Brain microvascular endothelial cell (primary cell): ENCODE measurements at regions not wholly inside any gene's neighbourhood (a gene's known extent, or its start where the extent isn't known, plus 50 kb on each side); places are given as distances from the start of the nearest gene placed in this dataset.
A peak's percentile ranks its signal among the peaks of the same experiment; 100 is the strongest.

Experiments used
- DNase-seq: peaks from one replicate; pipeline ENCODE4 v3.0.0-alpha.2; 2020
- H3K27ac ChIP-seq: fragments of 250-450 bp; sonication (Bioruptor Pico); 2 replicates; pipeline ENCODE4 v1.5.1; 2020; ENCODE audit warnings: mild to moderate bottlenecking, moderate library complexity
- H3K27me3 ChIP-seq: fragments of 250-450 bp; sonication (Bioruptor Pico); replicated peaks from 2 replicates; pipeline ENCODE4 v1.5.1; 2020; ENCODE audit warnings: mild to moderate bottlenecking
- H3K36me3 ChIP-seq: fragments of 250-450 bp; sonication (Bioruptor Pico); replicated peaks from 2 replicates; pipeline ENCODE4 v1.5.1; 2020; ENCODE audit warnings: mild to moderate bottlenecking
- H3K4me3 ChIP-seq: 2 replicates; pipeline ENCODE4 v1.5.1; 2011; ENCODE audit warnings: low read depth, mild to moderate bottlenecking, control low read depth, low read length, moderate library complexity
- CTCF ChIP-seq: IDR thresholded peaks from 2 replicates; pipeline ENCODE4 v1.5.1; 2011; ENCODE audit warnings: low read depth, mild to moderate bottlenecking, moderate library complexity, low read length, control low read depth, inconsistent platforms; ENCODE audit errors: missing control alignments
- in situ Hi-C: cut with HindIII; loops from 2 replicates; pipeline ENCODE4 v1.10.0; 2017; ENCODE audit warnings: low sequenced_read_pairs, low pct_ligation_motif_present

DNA sequence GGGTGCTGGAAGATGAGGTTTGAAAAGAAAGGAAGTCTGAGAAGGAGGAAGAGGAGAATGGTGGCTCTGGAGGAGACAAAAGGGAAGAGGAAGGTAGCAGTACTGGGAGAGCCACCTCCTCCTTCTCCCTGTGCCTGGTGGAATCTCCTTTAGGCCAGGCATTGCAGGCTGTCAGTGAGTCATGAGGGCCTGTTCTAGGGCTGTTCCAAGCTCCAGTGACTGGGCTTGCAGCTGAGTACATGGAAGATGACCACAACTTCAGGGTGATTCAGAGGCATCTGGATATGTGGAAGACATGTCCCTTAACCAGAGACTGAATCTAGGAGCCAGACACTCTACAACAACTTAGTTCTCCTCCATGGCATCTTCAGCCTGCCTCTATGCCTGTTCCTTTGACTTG lies 107.8 kb downstream of the EFNB1 start:
- Histone ChIP-seq H3K27ac (no peak overlapping the region), H3K27me3 (no peaks in the 10 kb centered on the region), H3K4me3 (no peak overlapping the region), H3K36me3 (no peaks in the 10 kb centered on the region)
- no peak for TF ChIP-seq CTCF
- in situ Hi-C loops = no loop called here
- peak; percentile 86 for DNase-seq

- TF ChIP-seq CTCF = no peak
- in situ Hi-C loops = no loop called here
- no peak for DNase-seq
- Histone ChIP-seq H3K27ac (no peak overlapping the region), H3K4me3 (no peak overlapping the region), H3K36me3 (no peaks in the 10 kb centered on the region), H3K27me3 (no peaks in the 10 kb centered on the region)
Observed at GRCh38 chrX:68936126-68936525, 107.3 kb downstream of the EFNB1 start.

DNA sequence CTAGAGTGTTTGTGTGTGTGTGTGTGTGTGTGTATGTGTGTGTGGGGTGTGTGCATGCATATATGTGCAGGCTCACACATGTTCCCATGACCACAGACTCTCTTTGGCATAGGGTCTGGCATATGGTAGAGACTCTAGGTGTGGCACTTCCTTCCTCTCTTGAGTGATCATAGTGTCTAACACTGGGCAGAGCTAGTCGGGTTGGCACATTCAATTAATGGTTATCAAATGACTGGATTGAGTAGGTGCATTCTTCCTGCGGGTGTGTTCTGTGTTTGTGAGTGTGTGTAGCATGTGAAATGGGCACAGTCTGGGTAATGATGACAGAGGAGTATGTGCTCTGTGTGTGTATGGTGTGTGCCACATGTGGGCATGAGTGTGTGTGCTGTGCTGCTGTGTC lies 106.5 kb downstream of the EFNB1 start:
- in situ Hi-C loops = no loop called here
- Histone ChIP-seq H3K4me3 (no peak overlapping the region), H3K27me3 (no peaks in the 10 kb centered on the region), H3K36me3 (no peaks in the 10 kb centered on the region), H3K27ac (no peak overlapping the region)
- no peak for TF ChIP-seq CTCF
- no peak for DNase-seq

DNA sequence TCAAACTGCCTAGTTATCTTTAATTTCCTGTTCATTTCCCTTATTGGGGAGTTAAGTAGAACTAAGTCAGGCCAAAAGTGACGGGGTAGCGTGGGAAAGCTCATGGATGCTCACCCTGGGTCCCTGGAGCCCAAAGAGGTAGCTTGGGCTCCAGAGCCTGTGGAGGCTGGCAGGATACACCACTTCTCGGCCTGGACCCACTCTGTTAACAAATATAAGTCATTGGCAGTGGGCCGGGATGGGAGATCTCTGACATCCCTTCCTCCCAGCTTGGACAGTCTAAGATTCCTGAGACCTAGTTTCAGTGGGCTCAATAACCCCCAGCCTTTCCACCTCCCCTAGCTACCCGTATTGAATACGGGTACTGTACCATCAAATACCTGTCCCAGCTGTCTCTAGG lies 106.1 kb downstream of the EFNB1 start:
- H3K27me3 ChIP-seq = no peaks in the 10 kb centered on the region
- in situ Hi-C loops = no loop called here
- H3K27ac ChIP-seq = no peak overlapping the region
- no peak overlapping the region for H3K4me3 ChIP-seq
- no peak for TF ChIP-seq CTCF
- no peaks in the 10 kb centered on the region for H3K36me3 ChIP-seq
- no peak for DNase-seq

DNA sequence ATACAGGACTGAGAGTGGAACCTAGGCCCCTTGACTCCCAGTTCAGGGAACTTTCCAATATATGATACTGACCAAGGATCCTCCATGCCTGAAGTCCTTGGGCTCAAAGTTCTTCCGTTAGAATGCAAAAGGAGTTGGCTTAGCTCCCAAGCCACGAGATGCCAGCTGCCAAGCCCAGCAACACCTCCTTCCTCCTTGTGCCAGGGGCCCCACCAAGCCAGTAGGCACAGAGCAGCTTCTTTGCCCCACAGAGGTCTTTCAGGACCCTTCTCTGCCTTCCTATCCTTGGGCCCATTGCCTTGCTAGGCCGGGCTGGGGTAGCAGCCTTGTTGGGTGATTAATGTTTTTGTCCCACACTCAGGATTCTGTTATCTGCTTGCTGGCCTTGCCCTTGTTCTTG lies 105.6 kb downstream of the EFNB1 start:
- in situ Hi-C loops = no loop called here
- no peak for DNase-seq
- Histone ChIP-seq H3K4me3 (no peak overlapping the region), H3K27ac (no peak overlapping the region), H3K27me3 (no peaks in the 10 kb centered on the region), H3K36me3 (no peaks in the 10 kb centered on the region)
- no peak for TF ChIP-seq CTCF

DNA sequence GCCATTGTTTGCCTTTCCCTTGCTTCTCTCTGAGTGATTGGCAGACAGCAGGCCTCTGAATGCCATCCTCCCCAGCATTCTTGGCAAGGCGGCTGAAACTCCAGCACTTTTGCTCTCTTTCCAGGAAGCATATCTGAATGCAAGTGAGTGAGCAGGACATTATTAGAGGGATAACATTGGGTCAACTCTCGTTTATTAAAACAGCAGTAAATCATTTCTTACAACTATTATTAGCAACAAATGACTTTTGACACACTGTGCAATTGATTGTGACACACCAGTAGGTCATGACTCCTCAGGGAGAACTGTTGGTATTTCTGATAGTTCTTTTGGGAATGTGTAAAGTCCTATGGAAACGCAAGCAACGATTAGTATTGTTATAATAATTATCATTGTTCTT lies 103.8 kb downstream of the EFNB1 start:
- no peak overlapping the region for H3K4me3 ChIP-seq
- in situ Hi-C loops = no loop called here
- no peak overlapping the region for H3K27ac ChIP-seq
- no peak for DNase-seq
- H3K36me3 ChIP-seq = no peaks in the 10 kb centered on the region
- no peaks in the 10 kb centered on the region for H3K27me3 ChIP-seq
- no peak for TF ChIP-seq CTCF
